Activated gamma-delta T cell treated with anti-CD3 and anti-CD28 coated beads, Interleukin-2, amount 50 U/mL, for 16 hours (primary cell): ENCODE measurements at regions not wholly inside any gene's neighbourhood (a gene's known extent, or its start where the extent isn't known, plus 50 kb on each side); places are given as distances from the start of the nearest gene placed in this dataset.
"Not testable (repeated sequence)": the region's sequence is repeated elsewhere in the genome, so short reads cannot be mapped to it uniquely, and the experiment has no call there.

Experiments
- DNase-seq: peaks from one replicate; pipeline ENCODE4 v3.0.0-alpha.2; 2020; ENCODE audit warnings: low read depth

- DNase-seq = no peak
These were observed 754.4 kb downstream of the CDH18 start for GRCh38 chr5:19233573-19233972.

- no peak for DNase-seq
These were observed 752.9 kb downstream of the CDH18 start for GRCh38 chr5:19235101-19235584.

- DNase-seq = no peak
These were observed 747.8 kb downstream of the CDH18 start for GRCh38 chr5:19240170-19240569.

GRCh38 chr5:19241690-19242089 is 746.3 kb downstream of the CDH18 start:
- DNase-seq = no peak

- DNase-seq = not testable (repeated sequence)
These were observed 741.8 kb downstream of the CDH18 start for GRCh38 chr5:19246191-19246590.

GRCh38 chr5:19247302-19247701 is 740.7 kb downstream of the CDH18 start:
- no peak for DNase-seq

GRCh38 chr5:19256036-19256435 is 732.0 kb downstream of the CDH18 start:
- DNase-seq = no peak

- no peak for DNase-seq
These were observed 729.3 kb downstream of the CDH18 start for GRCh38 chr5:19258686-19259085.

- no peak for DNase-seq
These were observed 726.1 kb downstream of the CDH18 start for GRCh38 chr5:19261879-19262278.

- no peak for DNase-seq
These were observed 723.2 kb downstream of the CDH18 start for GRCh38 chr5:19264821-19265220.

GRCh38 chr5:19266791-19267190 is 721.2 kb downstream of the CDH18 start:
- DNase-seq = no peak

GRCh38 chr5:19270153-19270552 is 717.8 kb downstream of the CDH18 start:
- DNase-seq = no peak

GRCh38 chr5:19274578-19274977 is 713.4 kb downstream of the CDH18 start:
- no peak for DNase-seq

GRCh38 chr5:19285286-19285685 is 702.7 kb downstream of the CDH18 start:
- DNase-seq = no peak

GRCh38 chr5:19287548-19288277 is 700.3 kb downstream of the CDH18 start:
- not testable (repeated sequence) for DNase-seq

- not testable (repeated sequence) for DNase-seq
These were observed 699.7 kb downstream of the CDH18 start for GRCh38 chr5:19288311-19288710.

GRCh38 chr5:19297934-19298333 is 690.1 kb downstream of the CDH18 start:
- DNase-seq = no peak

GRCh38 chr5:19301271-19301670 is 686.7 kb downstream of the CDH18 start:
- no peak for DNase-seq

- no peak for DNase-seq
These were observed 673.2 kb downstream of the CDH18 start for GRCh38 chr5:19314840-19315239.

GRCh38 chr5:19319252-19319651 is 668.7 kb downstream of the CDH18 start:
- no peak for DNase-seq

GRCh38 chr5:19322716-19323485 is 665.1 kb downstream of the CDH18 start:
- DNase-seq = no peak

- no peak for DNase-seq
These were observed 653.7 kb downstream of the CDH18 start for GRCh38 chr5:19334278-19334677.

- DNase-seq = no peak
These were observed 645.1 kb downstream of the CDH18 start for GRCh38 chr5:19342942-19343341.
